Fibroblast of mammary gland (primary cell): ENCODE measurements at regions not wholly inside any gene's neighbourhood (a gene's known extent, or its start where the extent isn't known, plus 50 kb on each side); places are given as distances from the start of the nearest gene placed in this dataset.

Source experiments
- DNase-seq: peaks from one replicate; pipeline ENCODE4 v3.0.0-alpha.2; 2010; ENCODE audit warnings: low read depth
- H3K4me3 ChIP-seq: 2 replicates; pipeline ENCODE4 v1.5.1; 2011; ENCODE audit warnings: low read depth, mild to moderate bottlenecking, low read length, moderate library complexity; ENCODE audit not compliant: control insufficient read depth
- TF ChIP-seq, protein P1 (sequence below): conservative IDR thresholded peaks from 2 replicates; pipeline ENCODE4 v1.5.1; 2011; ENCODE audit warnings: low read depth, low read length, inconsistent platforms; ENCODE audit not compliant: control insufficient read depth, insufficient read depth

DNA sequence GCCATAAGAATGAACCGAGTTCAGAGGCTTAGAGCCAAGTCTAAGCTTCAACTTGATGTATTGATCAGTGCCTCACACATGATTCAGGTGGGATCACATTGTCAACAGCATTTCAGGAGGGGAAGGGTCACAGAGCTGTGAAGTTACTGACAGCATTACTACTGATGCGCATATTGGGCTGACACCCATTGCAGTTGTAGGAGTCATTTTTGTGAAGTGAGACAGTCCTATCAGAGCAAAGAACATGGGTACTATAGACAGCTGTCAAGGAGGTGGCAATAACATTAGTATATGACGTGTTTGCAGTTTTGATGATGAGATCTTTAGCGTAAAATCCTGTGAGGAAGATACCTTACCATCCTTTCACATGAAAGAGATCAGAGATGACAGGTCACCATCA, 206.0 kb upstream of the RBM19 start:
- TF ChIP-seq, protein P1, sequence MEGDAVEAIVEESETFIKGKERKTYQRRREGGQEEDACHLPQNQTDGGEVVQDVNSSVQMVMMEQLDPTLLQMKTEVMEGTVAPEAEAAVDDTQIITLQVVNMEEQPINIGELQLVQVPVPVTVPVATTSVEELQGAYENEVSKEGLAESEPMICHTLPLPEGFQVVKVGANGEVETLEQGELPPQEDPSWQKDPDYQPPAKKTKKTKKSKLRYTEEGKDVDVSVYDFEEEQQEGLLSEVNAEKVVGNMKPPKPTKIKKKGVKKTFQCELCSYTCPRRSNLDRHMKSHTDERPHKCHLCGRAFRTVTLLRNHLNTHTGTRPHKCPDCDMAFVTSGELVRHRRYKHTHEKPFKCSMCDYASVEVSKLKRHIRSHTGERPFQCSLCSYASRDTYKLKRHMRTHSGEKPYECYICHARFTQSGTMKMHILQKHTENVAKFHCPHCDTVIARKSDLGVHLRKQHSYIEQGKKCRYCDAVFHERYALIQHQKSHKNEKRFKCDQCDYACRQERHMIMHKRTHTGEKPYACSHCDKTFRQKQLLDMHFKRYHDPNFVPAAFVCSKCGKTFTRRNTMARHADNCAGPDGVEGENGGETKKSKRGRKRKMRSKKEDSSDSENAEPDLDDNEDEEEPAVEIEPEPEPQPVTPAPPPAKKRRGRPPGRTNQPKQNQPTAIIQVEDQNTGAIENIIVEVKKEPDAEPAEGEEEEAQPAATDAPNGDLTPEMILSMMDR, result no peak
- DNase-seq, result no peak

DNA sequence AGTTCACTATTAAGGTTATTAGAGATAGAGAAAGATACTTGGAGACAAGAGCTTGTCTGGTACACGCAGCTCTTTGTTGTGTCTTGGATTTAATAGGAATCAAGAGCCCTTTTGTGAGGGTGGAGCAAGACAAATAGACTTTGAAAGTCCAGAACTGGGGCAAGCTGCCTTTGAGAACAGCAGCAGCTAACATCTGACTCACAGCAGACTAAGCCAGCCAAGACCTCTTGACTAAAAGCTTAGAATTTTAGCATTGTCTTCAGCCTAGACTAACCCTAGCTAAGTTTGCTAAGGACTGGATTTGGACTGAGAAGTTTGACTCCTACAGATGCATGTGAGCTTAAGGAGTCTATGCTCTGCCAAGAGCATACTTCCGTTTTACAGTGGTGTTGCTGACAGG, 201.9 kb upstream of the RBM19 start:
- DNase-seq, result peak; percentile 80

More for the DNA sequence above, 206.0 kb upstream of the RBM19 start:
- H3K4me3 ChIP-seq, result no peak overlapping the region

DNA sequence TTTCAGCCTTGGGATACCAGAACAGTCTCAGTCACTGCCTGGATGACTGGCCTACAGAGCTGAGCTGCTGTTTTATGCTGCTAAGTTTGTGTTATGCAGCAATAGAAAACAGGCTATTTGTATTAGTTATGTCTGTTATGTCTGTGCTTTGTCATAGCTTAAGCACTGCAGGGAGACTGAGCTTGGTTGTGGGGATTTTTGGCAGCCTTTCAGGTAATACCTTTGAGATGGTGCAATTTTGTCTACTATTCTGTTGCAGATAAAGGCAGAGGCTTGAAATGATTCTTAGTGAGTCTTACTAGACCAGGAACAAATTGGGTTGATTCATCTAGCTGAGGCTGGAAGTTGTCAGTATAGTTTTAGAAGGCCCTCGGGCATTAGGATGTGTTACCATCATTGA, 201.3 kb upstream of the RBM19 start:
- TF ChIP-seq, protein P1, result no peak
- DNase-seq, result peak; percentile 86

More for the DNA sequence above, 201.9 kb upstream of the RBM19 start:
- TF ChIP-seq, protein P1, result no peak
- no peak overlapping the region for H3K4me3 ChIP-seq

DNA sequence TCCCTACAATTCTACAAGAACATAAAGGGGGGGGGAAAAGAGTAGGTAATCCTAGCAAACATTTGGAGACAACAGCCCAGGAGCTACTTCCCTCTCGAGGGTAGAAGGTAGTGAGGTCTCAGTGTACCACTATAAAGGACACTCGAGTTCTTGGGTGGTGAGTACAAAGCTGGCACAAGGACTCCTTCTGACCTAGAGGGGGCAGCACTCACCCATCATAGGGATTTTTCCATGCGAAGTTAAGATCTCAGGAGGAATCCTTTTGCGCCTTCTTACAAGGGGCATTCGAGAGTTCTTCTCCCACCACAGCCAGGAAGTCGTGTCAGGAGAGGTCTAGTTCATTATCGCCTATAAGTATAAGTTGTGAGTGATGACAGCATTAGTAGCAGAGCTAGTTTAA, 200.2 kb upstream of the RBM19 start:
- DNase-seq, result peak; percentile 76
- no peak overlapping the region for H3K4me3 ChIP-seq

More for the DNA sequence above, 201.3 kb upstream of the RBM19 start:
- no peak overlapping the region for H3K4me3 ChIP-seq

DNA sequence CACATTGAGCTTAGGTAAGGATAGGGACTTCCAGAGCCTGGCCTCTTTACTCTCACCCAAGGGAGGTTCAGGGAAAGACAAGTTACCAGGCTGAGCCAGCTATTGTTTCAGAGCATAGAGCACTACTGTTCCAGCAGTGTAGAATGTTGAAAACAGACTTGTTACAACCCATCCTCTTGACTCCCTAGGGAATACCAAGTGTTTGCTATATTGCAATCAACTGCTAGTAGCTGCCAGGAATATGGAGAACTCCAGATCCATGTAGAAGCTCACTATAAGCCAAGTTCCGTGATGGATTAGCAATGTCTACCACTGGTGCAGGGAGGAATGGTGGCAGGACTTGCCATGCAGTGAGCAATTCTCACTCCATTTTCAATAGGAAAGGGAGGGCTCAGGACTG, 199.8 kb upstream of the RBM19 start:
- DNase-seq, result peak; percentile 60
- H3K4me3 ChIP-seq, result no peak overlapping the region
- TF ChIP-seq, protein P1, result no peak

More for the DNA sequence above, 200.2 kb upstream of the RBM19 start:
- TF ChIP-seq, protein P1, result peak; percentile 78

DNA sequence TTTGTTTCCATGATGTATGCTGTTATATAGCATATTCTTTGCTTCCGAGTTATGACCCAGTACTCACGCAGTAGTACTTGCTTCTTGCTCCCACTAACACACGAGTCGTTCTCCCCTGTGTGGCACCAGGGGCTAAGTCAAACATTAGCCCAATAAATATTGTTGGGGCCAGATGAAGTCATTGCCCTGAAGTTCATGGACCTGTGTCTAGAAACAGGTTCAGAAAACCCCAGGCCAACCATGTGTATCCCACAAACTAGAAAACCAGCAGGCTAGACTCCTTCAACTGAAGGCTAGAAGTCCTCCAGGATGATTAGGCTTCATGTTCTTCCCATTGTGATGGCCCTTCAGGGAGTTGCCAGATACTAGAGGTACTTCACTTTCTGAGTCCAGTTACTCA, 198.2 kb upstream of the RBM19 start:
- TF ChIP-seq, protein P1, result no peak
- no peak for DNase-seq
- no peak overlapping the region for H3K4me3 ChIP-seq

DNA sequence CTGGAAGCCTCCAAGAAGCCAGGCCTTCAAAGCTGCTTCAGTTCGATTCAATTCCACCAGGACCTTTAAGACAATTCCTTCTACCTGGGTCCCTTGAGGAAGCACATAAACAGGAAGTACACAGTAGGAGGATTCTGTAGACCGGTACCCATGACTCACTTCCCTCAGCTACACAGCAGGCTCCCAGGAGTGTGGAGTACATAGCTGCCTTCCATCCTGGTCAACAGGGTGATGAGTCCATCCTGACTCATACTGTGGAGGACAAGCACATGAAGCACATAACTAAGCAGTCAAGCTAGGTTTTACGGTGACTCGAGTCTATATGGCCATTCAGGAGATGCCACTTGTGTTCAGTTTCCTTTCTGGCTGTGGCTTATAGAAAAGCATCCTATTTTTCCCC, 197.6 kb upstream of the RBM19 start:
- TF ChIP-seq, protein P1, result no peak
- DNase-seq, result peak; percentile 99
- no peak overlapping the region for H3K4me3 ChIP-seq
